ENCODE measurements at regions not wholly inside any gene's neighbourhood (a gene's known extent, or its start where the extent isn't known, plus 50 kb on each side); places are given as distances from the start of the nearest gene placed in this dataset.

GRCh38 chr11:104609311-104610085 lies 288.8 kb downstream of the CASP12 start:
- DNase-seq (ENCODE audit: low spot score), result no peak

- DNase-seq (ENCODE audit: low spot score), result no peak
Measured at GRCh38 chr11:104602643-104603042, 295.6 kb downstream of the CASP12 start.

GRCh38 chr11:104594228-104594958 lies 303.9 kb downstream of the CASP12 start:
- no peak for DNase-seq (ENCODE audit: low spot score)

- no peak for DNase-seq (ENCODE audit: low spot score)
Measured at GRCh38 chr11:104588970-104589369, 309.3 kb downstream of the CASP12 start.

GRCh38 chr11:104588446-104588845 lies 309.8 kb downstream of the CASP12 start:
- DNase-seq (ENCODE audit: low spot score), result no peak

GRCh38 chr11:104584823-104585222 lies 313.4 kb downstream of the CASP12 start:
- DNase-seq (ENCODE audit: low spot score), result no peak

- no peak for DNase-seq (ENCODE audit: low spot score)
Measured at GRCh38 chr11:104583857-104584256, 314.4 kb downstream of the CASP12 start.

- no peak for DNase-seq (ENCODE audit: low spot score)
Measured at GRCh38 chr11:104582431-104582830, 315.8 kb downstream of the CASP12 start.

- DNase-seq (ENCODE audit: low spot score), result no peak
Measured at GRCh38 chr11:104581246-104581980, 316.8 kb downstream of the CASP12 start.

- no peak for DNase-seq (ENCODE audit: low spot score)
Measured at GRCh38 chr11:104573441-104573990, 324.7 kb downstream of the CASP12 start.

- DNase-seq (ENCODE audit: low spot score), result no peak
Measured at GRCh38 chr11:104572279-104572678, 326.0 kb downstream of the CASP12 start.

GRCh38 chr11:104570078-104570701 lies 328.1 kb downstream of the CASP12 start:
- DNase-seq (ENCODE audit: low spot score), result no peak

GRCh38 chr11:104565583-104565961 lies 332.7 kb downstream of the CASP12 start:
- no peak for DNase-seq (ENCODE audit: low spot score)

- DNase-seq (ENCODE audit: low spot score), result no peak
Measured at GRCh38 chr11:104564921-104565582, 333.2 kb downstream of the CASP12 start.

GRCh38 chr11:104556606-104557301 lies 341.5 kb downstream of the CASP12 start:
- no peak for DNase-seq (ENCODE audit: low spot score)

GRCh38 chr11:104549019-104549418 lies 349.2 kb downstream of the CASP12 start:
- DNase-seq (ENCODE audit: low spot score), result no peak

GRCh38 chr11:104547996-104548661 lies 350.1 kb downstream of the CASP12 start:
- DNase-seq (ENCODE audit: low spot score), result no peak

GRCh38 chr11:104546501-104546900 lies 351.8 kb downstream of the CASP12 start:
- DNase-seq (ENCODE audit: low spot score), result no peak

- no peak for DNase-seq (ENCODE audit: low spot score)
Measured at GRCh38 chr11:104541701-104542100, 356.6 kb downstream of the CASP12 start.

GRCh38 chr11:104538313-104538712 lies 359.9 kb downstream of the CASP12 start:
- no peak for DNase-seq (ENCODE audit: low spot score)
